ENCODE measurements at regions not wholly inside any gene's neighbourhood (a gene's known extent, or its start where the extent isn't known, plus 50 kb on each side); places are given as distances from the start of the nearest gene placed in this dataset.
"Not testable (repeated sequence)": the region's sequence is repeated elsewhere in the genome, so short reads cannot be mapped to it uniquely, and the experiment has no call there.

- no peak for DNase-seq
Measured at GRCh38 chr1:87398641-87399040, 70.0 kb downstream of the LMO4 start.

- no peak for DNase-seq
Measured at GRCh38 chr1:87399264-87399663, 70.6 kb downstream of the LMO4 start.

GRCh38 chr1:87399701-87400100 lies 71.0 kb downstream of the LMO4 start:
- DNase-seq, result no peak

- DNase-seq, result no peak
Measured at GRCh38 chr1:87400813-87401212, 72.1 kb downstream of the LMO4 start.

GRCh38 chr1:87402241-87403002 lies 73.7 kb downstream of the LMO4 start:
- no peak for DNase-seq

GRCh38 chr1:87403061-87403820 lies 74.6 kb downstream of the LMO4 start:
- DNase-seq, result no peak

- DNase-seq, result no peak
Measured at GRCh38 chr1:87404296-87404695, 75.6 kb downstream of the LMO4 start.

- no peak for DNase-seq
Measured at GRCh38 chr1:87408665-87409248, 80.1 kb downstream of the LMO4 start.

GRCh38 chr1:87410776-87411480 lies 82.2 kb downstream of the LMO4 start:
- DNase-seq, result peak; percentile 73

- not testable (repeated sequence) for DNase-seq
Measured at GRCh38 chr1:87413846-87414245, 85.2 kb downstream of the LMO4 start.

GRCh38 chr1:87418048-87418447 lies 89.4 kb downstream of the LMO4 start:
- no peak for DNase-seq

- no peak for DNase-seq
Measured at GRCh38 chr1:87421809-87422208, 93.1 kb downstream of the LMO4 start.

GRCh38 chr1:87424541-87424940 lies 95.9 kb downstream of the LMO4 start:
- no peak for DNase-seq

- no peak for DNase-seq
Measured at GRCh38 chr1:87426463-87427249, 98.0 kb downstream of the LMO4 start.

- no peak for DNase-seq
Measured at GRCh38 chr1:87428367-87428766, 99.7 kb downstream of the LMO4 start.

- DNase-seq, result no peak
Measured at GRCh38 chr1:87428883-87429282, 100.2 kb downstream of the LMO4 start.

GRCh38 chr1:87432685-87433084 lies 104.0 kb downstream of the LMO4 start:
- DNase-seq, result no peak

- not testable (repeated sequence) for DNase-seq
Measured at GRCh38 chr1:87433101-87433500, 104.4 kb downstream of the LMO4 start.

GRCh38 chr1:87435484-87435883 lies 106.8 kb downstream of the LMO4 start:
- DNase-seq, result no peak

- DNase-seq, result not testable (repeated sequence)
Measured at GRCh38 chr1:87436115-87436514, 107.4 kb downstream of the LMO4 start.

- DNase-seq, result no peak
Measured at GRCh38 chr1:87436534-87436933, 107.9 kb downstream of the LMO4 start.
